CD1c-positive myeloid dendritic cell (primary cell): ENCODE measurements at regions not wholly inside any gene's neighbourhood (a gene's known extent, or its start where the extent isn't known, plus 50 kb on each side); places are given as distances from the start of the nearest gene placed in this dataset.

Experiments used
- DNase-seq: peaks from one replicate; pipeline ENCODE4 v3.0.0-alpha.2; 2016; ENCODE audit errors: extremely low spot score

GRCh38 chr11:91866642-91867041 lies 358.0 kb upstream of the FAT3 start:
- DNase-seq = no peak

- DNase-seq = no peak
These were observed 364.0 kb upstream of the FAT3 start for GRCh38 chr11:91860661-91861060.

- no peak for DNase-seq
These were observed 365.0 kb upstream of the FAT3 start for GRCh38 chr11:91859666-91860065.

- DNase-seq = no peak
These were observed 367.4 kb upstream of the FAT3 start for GRCh38 chr11:91857179-91857578.

- no peak for DNase-seq
These were observed 369.8 kb upstream of the FAT3 start for GRCh38 chr11:91854780-91855179.

GRCh38 chr11:91854171-91854570 lies 370.4 kb upstream of the FAT3 start:
- no peak for DNase-seq

- no peak for DNase-seq
These were observed 372.7 kb upstream of the FAT3 start for GRCh38 chr11:91851908-91852307.

GRCh38 chr11:91850533-91851275 lies 373.9 kb upstream of the FAT3 start:
- no peak for DNase-seq

GRCh38 chr11:91850021-91850420 lies 374.6 kb upstream of the FAT3 start:
- DNase-seq = no peak

GRCh38 chr11:91846649-91847048 lies 378.0 kb upstream of the FAT3 start:
- no peak for DNase-seq

GRCh38 chr11:91846002-91846401 lies 378.6 kb upstream of the FAT3 start:
- no peak for DNase-seq

GRCh38 chr11:91840640-91841240 lies 383.9 kb upstream of the FAT3 start:
- no peak for DNase-seq

GRCh38 chr11:91837411-91838330 lies 386.9 kb upstream of the FAT3 start:
- DNase-seq = no peak

- DNase-seq = no peak
These were observed 389.5 kb upstream of the FAT3 start for GRCh38 chr11:91835051-91835560.

GRCh38 chr11:91828901-91829300 lies 395.7 kb upstream of the FAT3 start:
- no peak for DNase-seq

- DNase-seq = no peak
These were observed 398.8 kb upstream of the FAT3 start for GRCh38 chr11:91825777-91826176.

- DNase-seq = no peak
These were observed 401.3 kb upstream of the FAT3 start for GRCh38 chr11:91823252-91823830.

GRCh38 chr11:91822805-91823204 lies 401.8 kb upstream of the FAT3 start:
- DNase-seq = no peak

GRCh38 chr11:91820709-91821108 lies 403.9 kb upstream of the FAT3 start:
- no peak for DNase-seq

- no peak for DNase-seq
These were observed 404.8 kb upstream of the FAT3 start for GRCh38 chr11:91819777-91820176.

- DNase-seq = no peak
These were observed 405.4 kb upstream of the FAT3 start for GRCh38 chr11:91819195-91819594.

- no peak for DNase-seq
These were observed 406.6 kb upstream of the FAT3 start for GRCh38 chr11:91817996-91818395.
